ENCODE measurements at regions not wholly inside any gene's neighbourhood (a gene's known extent, or its start where the extent isn't known, plus 50 kb on each side); places are given as distances from the start of the nearest gene placed in this dataset.

GRCh38 chr2:104050656-104051242 lies 803.2 kb upstream of the POU3F3 start:
- no peak for DNase-seq (ENCODE audit: extremely low spot score in 2 of 2)
- Histone ChIP-seq H3K36me3 (no peaks in the 10 kb centered on the region), H3K4me3 (no peak overlapping the region), H3K27ac (no peak overlapping the region), H3K9me3 (no peaks in the 10 kb centered on the region), H3K27me3 (no peaks in the 10 kb centered on the region), H3K4me1 (no peaks in the 10 kb centered on the region)
- intact Hi-C loops (cut with DNase I), result no loop called here
- no peak for TF ChIP-seq CTCF (IDR thresholded peaks at IDR 0.05)
- TF ChIP-seq POLR2AphosphoS5 (IDR thresholded peaks at IDR 0.05; ENCODE audit: insufficient read depth in 1 of 2, low read depth in 1 of 2), result no peak
- TF ChIP-seq POLR2A (IDR thresholded peaks at IDR 0.05), result no peak

GRCh38 chr2:104051766-104052165 lies 802.1 kb upstream of the POU3F3 start:
- intact Hi-C loops (cut with DNase I), result no loop called here
- H3K4me3 ChIP-seq, result no peak overlapping the region
- no peaks in the 10 kb centered on the region for H3K9me3 ChIP-seq
- TF ChIP-seq CTCF (IDR thresholded peaks at IDR 0.05) (no peak), POLR2A (IDR thresholded peaks at IDR 0.05) (no peak), POLR2AphosphoS5 (IDR thresholded peaks at IDR 0.05; ENCODE audit: insufficient read depth in 1 of 2, low read depth in 1 of 2) (no peak)
- no peaks in the 10 kb centered on the region for H3K36me3 ChIP-seq
- no peak for DNase-seq (ENCODE audit: extremely low spot score in 2 of 2)
- no peaks in the 10 kb centered on the region for H3K4me1 ChIP-seq
- H3K27ac ChIP-seq, result no peak overlapping the region
- H3K27me3 ChIP-seq, result no peaks in the 10 kb centered on the region

- Histone ChIP-seq H3K4me1 (no peaks in the 10 kb centered on the region), H3K4me3 (no peak overlapping the region), H3K36me3 (no peaks in the 10 kb centered on the region), H3K27me3 (no peaks in the 10 kb centered on the region), H3K27ac (no peak overlapping the region), H3K9me3 (no peaks in the 10 kb centered on the region)
- intact Hi-C loops (cut with DNase I), result no loop called here
- no peak for DNase-seq (ENCODE audit: extremely low spot score in 2 of 2)
- TF ChIP-seq POLR2A (IDR thresholded peaks at IDR 0.05), result no peak
- TF ChIP-seq POLR2AphosphoS5 (IDR thresholded peaks at IDR 0.05; ENCODE audit: insufficient read depth in 1 of 2, low read depth in 1 of 2), result no peak
- TF ChIP-seq CTCF (IDR thresholded peaks at IDR 0.05), result no peak
These were observed 801.6 kb upstream of the POU3F3 start for GRCh38 chr2:104052356-104052755.

- Histone ChIP-seq H3K4me3 (no peak overlapping the region), H3K36me3 (no peaks in the 10 kb centered on the region), H3K27me3 (no peaks in the 10 kb centered on the region), H3K9me3 (no peaks in the 10 kb centered on the region), H3K27ac (no peak overlapping the region), H3K4me1 (no peaks in the 10 kb centered on the region)
- TF ChIP-seq POLR2A (IDR thresholded peaks at IDR 0.05) (no peak), POLR2AphosphoS5 (IDR thresholded peaks at IDR 0.05; ENCODE audit: insufficient read depth in 1 of 2, low read depth in 1 of 2) (no peak), CTCF (IDR thresholded peaks at IDR 0.05) (no peak)
- DNase-seq (ENCODE audit: extremely low spot score in 2 of 2), result no peak
- intact Hi-C loops (cut with DNase I), result no loop called here
These were observed 797.5 kb upstream of the POU3F3 start for GRCh38 chr2:104056451-104056850.

DNA sequence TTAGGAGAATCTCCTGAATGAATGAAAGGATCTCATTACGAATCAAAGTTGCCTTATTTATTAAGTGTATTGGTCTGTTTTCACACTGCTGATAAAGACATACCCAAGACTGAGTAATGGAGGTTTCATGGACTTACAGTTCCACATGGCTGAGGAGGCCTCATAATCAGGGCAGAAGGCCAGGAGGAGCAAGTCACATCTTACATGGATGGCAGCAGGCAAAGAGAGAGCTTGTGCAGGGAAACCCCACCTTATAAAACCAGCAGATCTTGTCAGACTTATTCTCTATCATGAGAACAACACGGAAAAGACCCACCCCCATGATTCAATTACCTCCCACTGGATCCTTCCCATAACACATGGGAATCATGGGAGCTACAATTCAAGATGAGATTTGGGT lies 785.2 kb upstream of the POU3F3 start:
- Histone ChIP-seq H3K27me3 (no peaks in the 10 kb centered on the region), H3K4me1 (no peaks in the 10 kb centered on the region), H3K9me3 (no peaks in the 10 kb centered on the region), H3K36me3 (no peaks in the 10 kb centered on the region), H3K27ac (no peak overlapping the region), H3K4me3 (no peak overlapping the region)
- TF ChIP-seq POLR2AphosphoS5 (IDR thresholded peaks at IDR 0.05; ENCODE audit: insufficient read depth in 1 of 2, low read depth in 1 of 2) (no peak), POLR2A (IDR thresholded peaks at IDR 0.05) (no peak), CTCF (IDR thresholded peaks at IDR 0.05) (no peak)
- intact Hi-C loops (cut with DNase I), result no loop called here
- no peak for DNase-seq (ENCODE audit: extremely low spot score in 2 of 2)
